SIG-M5 treated with dmso at 0.1 percent for 504 hours (cell line): ENCODE measurements at regions not wholly inside any gene's neighbourhood (a gene's known extent, or its start where the extent isn't known, plus 50 kb on each side); places are given as distances from the start of the nearest gene placed in this dataset.
"Not testable (repeated sequence)": the region's sequence is repeated elsewhere in the genome, so short reads cannot be mapped to it uniquely, and the experiment has no call there.

Experiments
- DNase-seq: peaks from one replicate; lab custom pipeline; 2025; ENCODE audit not compliant: unreplicated experiment; lab: John Stamatoyannopoulos, UW

DNA sequence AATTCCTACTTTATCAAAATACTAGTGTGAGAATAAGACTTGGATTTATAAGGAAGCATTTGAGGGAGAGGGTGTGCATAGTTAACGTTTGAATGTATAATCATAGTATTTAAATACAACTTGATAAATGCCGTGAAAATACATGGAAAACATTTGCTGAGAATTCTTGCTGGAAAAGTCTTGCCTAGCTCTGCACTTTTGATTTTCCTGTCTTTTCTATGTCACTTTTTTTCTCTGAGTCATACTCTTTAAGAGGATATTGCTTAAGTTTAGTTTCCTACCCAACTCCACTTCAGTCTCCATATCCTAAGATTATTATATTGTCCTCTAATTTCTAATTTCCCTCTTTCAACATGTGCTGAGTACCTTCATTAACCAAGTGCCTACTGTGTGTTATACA is 616.6 kb upstream of the SEMA6A start:
- no peak for DNase-seq

DNA sequence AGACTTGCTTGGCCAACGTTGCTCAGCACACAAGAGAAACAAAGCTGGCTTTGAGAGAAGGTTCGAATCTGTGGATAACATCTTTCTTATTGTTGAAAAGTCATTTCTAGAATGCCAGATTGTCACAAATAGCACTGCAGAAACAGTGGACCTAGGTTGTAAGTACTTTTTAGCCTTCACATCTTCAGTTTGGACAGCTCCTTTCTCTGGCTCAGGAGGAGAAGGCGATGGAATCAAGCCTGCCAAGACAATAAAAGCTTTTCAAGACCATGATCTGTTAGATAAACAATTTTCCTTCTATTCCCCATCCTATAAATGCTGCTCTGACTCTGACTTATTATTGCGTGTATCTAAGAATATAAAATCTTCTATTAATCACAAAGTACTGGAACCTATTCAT is 615.2 kb upstream of the SEMA6A start:
- no peak for DNase-seq

DNA sequence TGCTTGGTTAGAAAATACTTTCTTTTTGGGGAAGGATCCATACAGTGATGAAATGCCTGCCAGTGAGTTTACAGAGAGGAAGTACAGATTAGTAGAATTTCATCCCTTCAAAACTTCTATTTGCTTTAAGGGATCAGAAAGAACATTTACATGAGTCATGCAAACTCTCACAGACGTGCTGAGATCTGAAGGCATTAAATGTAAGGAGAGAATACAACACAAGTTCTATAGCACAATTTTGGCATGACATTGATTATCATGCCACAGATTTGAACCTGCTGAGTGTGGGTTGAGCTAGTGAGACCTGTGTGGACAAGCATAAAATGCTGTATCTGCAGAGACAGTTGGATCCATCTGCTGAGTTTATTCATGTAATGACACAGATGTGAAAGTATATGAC is 613.6 kb upstream of the SEMA6A start:
- no peak for DNase-seq

DNA sequence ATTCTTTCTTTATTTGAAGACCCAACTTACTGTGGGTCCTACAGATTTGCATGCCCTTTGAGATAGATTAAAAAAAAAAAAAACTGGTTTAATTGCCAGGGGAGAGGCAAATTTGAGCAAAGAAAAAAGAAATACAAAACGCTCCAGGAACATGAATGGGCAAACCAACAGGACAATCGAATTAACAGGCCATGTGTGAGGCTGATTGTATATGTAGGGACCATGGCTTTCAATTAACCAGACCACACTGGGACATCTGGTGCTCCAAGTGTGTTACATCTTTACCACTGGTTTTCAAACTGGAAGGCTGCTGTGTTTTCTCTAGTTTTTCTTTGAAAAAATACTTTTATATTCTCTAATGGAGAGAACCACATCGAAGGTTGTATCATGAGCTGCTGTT is 612.1 kb upstream of the SEMA6A start:
- no peak for DNase-seq

DNA sequence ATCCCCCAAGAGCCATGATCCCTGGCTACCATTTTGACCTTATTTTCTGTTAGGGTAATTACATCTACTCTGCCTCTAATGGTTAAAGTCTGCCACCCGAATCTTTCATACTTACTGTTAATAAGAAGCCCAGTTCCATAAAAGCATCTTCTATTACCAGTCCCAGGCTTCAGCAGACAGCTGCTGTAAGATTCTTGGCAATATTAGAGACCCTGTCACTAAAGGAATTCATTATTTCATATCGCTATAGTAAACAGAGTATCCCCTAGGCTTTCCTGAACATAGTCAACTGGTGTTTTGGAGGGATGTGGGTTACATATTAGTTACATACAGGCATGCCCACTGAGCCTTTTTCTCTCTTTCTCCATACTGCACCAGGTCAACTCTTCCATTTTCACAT is 608.7 kb upstream of the SEMA6A start:
- DNase-seq: no peak

DNA sequence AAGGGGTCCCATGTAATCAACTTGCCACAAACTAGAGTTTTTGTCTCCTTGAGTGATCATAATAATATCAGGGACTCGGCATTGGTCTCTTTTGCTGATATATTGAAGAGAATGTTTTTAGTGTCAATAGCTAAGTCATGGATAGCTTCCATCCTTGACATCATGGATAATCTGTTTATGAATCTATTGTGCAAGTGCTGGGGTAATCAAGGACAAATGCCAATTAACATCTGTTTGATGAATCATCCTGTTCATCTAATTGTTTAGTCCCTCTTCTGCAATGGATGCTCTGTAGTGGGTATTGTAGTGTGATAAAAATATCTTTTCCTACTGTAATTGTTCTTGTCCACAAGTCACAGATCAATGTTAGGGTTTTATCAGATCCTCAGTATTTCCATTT is 607.5 kb upstream of the SEMA6A start:
- no peak for DNase-seq

DNA sequence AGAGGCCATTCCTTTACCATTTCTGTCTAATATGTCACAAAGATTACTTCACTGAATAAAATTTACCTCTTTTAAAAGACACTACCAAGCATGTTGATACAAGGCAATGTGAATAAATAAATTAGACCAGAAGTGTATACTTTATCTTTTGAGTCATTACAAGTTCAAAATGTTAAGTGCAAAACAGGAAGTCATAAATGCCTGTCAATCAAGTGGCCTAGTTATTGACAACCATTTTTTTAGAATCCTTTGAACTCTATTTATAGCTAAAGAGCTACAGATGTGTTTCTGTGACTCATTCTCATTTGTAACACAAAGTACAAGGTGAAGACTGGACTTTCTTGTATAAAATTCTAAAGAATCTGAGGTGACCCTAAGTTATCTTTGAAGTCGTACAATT is 602.7 kb upstream of the SEMA6A start:
- DNase-seq: no peak

DNA sequence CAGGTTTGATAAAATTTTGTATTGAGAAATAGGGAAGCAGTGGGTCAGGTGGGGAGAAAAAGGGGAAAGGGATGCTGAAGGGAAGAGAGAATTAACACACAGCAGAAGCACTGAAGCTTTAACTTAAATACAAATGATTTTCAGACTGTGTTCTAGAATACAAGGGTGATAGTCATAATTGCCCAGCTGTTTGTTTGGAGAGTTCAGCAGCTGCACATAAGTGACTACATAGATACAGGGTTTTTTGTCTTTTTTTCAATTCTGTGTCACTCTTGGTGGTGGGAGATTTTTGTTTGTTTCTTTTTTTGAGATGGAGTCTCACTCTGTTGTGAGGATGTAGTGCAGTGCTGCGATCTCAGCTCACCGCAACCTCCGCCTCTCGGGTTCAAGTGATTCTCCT is 590.4 kb upstream of the SEMA6A start:
- DNase-seq: no peak

DNA sequence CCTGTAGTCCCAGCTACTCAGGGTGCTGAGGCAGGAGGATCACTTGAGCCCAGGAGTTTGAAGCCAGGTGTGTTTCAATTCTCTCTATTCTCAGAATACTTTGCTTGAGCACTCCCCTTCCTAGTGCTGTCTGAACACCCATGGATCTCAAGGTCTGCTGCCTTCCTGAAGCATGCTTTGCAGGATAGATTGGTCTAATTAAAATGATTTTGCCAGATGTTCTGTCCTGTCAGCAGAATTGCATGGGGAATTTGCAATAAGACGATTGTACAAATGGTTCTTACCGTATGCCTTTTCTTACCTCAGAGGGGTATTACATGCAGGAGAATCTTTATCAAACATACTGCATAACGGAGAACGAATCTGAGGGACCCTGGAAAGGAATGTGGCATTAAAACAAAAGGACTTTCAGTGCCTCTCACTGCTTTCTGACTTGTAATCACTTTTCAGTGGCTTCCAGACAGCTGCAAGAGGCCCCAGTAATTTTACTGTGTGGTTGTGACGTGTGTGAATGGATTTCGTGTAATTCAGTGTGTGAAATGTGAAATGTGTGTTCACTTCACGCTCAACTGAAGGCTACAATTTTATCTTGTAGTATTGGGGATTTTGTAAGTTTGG is 587.2 kb upstream of the SEMA6A start:
- no peak for DNase-seq

DNA sequence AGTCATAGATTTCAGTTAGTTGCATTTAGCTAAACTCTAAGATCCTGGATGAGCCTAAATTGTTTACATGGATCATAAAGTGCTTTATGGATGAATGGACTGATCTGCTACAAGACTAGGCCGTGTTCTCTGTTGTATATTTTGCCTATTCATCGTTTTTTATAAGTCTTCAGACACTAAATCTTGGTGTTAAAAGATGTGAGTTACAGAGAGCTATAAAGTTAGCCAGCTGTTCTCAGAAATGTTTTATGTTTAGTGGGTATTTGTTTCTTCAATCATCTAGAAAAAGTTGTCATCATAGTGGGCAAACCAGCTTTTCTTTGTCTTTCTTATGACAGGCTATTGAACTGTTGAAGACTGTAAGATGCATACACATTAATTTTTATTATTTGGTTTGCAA is 585.8 kb upstream of the SEMA6A start:
- DNase-seq: no peak

DNA sequence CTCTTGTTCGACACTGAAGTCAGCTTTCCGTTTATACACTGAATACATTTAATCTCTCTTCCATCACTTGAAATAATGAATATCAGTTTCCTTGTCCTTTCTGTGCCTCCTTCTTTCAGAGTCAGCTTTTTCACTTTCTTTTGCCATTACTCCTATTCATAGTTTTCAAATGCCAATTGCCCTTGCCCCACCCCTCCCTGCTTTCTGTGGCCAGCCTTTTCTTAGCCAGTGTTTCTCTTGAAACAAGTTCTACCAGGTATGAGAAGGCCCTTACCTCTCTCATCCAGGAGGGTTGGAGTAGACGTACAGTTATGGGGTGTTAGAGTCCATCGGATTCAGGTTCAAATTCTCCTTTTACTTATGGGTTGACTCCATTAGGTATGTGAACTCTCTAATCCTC is 574.7 kb upstream of the SEMA6A start:
- no peak for DNase-seq

DNA sequence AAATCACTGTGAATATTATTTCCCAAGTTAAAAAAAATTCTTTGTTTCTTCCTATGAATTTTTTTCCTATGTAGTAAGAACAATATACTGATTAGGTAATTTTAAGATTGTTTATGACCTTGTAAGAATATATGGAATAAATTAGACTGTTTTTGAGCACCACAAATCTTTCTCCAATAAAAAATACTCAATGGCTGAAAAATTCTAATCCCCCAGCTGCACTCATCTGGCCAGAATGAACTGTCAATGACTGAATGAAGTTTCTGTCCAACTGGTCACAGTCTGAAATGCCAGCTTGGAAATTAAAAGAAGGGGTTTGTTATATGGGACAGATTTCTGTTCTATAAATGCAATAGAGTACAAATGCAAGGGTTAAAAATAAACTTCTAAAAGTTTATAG is 569.5 kb upstream of the SEMA6A start:
- no peak for DNase-seq

DNA sequence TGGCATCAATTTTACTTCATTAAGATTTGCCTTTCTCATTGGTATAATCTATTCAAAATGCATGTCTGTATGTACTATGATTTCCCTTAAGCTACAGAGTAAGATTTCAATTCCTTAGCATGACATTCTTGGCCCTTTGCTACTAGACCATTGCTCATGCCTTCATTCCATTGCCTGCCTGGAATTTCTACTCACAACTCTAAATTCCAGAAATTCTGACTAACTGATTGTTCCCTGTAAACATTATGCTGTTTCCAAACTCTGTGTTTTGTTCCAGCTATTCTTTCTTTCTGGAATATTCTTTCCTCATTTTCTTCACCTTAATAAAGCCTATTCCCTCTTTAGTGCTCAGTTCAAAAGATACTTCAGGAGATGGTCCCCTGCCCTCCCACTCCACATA is 568.8 kb upstream of the SEMA6A start:
- DNase-seq: no peak

DNA sequence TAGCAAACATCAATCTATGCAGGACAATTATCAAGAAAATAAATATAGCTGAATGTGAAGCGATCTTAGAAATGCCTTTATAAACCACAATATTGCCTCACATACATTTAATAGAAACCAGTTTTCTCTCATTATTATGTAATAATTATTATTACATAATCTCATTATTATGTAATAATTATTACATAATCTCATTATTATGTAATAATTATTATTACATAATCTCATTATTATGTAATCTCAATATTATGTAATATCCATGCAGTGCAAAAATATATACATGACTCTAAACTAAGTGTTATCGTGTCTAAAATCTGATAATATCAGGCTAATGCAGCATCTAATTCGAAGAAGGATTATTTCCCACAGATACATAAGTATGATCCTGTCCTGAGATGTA is 563.9 kb upstream of the SEMA6A start:
- DNase-seq: no peak

DNA sequence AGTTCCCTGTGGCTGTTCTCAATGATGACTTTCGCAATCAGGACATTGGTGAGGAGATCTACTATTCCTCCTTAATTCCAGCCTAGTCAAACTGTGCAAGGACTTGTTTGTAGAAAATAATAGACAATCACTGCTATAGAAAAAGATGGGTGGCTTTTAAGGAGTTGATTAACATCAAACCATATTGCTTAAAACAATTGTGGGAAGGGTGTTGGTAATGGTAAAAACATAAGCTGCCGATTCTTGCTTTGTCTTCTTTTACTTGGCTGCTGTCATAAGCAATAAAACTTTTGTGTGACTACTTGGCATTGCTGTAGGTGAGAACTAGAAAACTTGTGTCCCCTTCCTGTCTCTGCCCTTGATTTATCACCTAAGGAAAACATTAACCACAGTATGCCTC is 561.2 kb upstream of the SEMA6A start:
- DNase-seq: no peak

DNA sequence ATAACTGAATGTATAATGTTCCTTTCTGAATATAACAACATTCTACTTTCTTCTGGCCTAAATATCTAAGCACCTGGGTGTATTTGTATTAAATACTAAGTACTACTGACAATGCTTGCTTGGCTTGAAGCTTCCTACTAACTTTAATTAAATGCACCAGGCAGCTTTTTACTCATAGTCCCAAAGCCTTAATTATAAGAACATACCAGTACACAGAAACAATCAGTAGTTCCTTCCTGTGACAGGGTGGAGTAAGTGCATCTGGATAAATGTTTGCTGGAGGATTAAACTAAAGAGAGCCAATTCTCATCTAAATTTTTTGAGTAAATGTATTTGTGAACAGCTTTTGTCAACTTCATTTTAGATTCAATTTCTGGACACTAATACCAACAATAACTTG is 558.6 kb upstream of the SEMA6A start:
- no peak for DNase-seq

DNA sequence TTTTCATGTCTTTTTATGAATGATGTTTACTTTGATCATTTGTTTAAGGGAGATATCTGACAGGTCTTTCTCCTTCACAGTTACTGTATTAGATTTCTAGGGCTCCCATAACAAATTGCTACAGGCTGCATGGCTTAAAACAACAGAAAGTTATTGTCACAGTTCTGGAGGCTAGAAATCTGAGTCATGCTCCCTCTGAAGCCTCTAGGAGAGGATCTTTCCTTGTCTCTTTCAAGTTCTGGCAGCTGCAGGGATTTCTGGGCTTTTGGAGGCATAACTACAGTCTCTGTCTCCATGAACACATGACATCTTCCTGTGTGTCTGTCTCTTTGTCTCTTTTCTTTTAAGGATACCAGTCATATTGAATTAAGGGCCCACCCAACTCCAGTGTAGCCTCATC is 557.3 kb upstream of the SEMA6A start:
- no peak for DNase-seq

DNA sequence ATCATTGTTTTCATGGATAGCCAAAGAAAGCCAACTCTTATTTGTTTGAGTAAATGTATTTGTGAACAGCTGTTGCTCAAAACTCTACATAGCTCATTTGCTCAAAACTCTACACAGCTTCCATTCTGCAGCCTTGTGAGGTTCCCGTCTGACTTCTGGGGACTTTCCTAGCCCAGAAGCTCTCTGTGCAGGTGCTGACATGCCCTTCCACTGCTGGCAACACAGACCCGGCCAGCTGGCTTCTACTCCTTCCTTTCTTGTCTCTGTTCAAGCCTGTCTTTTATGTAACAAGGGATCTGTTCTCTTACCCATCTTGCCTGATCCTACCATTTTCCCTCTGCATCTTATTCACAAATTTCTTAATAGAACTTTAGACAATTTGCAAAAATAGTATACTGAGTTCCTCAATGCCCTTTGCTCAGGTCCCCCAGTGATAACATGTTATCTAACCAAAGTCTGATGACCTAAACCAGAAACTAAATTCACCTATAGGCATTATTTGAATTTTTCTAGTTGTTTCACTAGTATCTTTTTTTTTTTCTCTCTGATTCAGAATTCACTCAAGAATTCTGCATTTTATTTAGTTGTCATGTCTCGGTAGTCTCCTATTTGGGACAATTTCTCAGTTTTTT is 556.5 kb upstream of the SEMA6A start:
- DNase-seq: no peak

DNA sequence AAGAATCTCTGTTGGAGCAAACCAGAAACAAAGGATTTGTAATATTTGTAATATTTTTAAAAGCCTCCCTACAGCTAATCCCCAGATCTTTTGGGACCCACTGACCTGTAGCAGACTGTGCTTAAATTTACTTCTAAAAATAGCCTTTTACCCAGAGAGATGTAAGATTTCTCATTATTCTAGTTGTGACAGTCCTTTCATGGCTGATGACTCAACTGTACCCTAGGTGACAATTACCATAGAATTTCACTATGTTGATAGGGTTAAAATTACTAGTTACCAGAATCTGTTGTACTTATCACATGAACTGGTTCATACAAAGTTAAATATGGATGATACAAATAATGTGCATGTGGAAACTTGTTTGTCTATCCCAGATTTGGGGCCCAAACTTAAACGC is 543.9 kb upstream of the SEMA6A start:
- no peak for DNase-seq

DNA sequence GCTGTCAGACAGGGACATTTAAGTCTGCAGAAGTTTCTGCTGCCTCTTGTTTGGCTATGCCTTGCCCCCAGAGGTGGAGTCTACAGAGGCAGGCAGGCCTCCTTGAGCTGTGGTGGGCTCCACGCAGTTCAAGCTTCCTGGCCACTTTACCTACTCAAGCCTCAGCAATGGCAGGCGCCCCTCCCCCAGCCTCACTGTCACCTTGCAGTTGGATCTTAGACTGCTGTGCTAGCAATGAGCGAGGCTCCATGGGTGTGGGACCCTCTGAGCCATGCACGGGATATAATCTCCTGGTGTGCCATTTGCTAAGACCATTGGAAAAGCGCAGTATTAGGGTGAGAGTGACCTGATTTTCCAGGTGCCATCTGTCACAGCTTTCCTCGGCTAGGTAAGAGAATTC is 542.7 kb upstream of the SEMA6A start:
- DNase-seq: not testable (repeated sequence)

DNA sequence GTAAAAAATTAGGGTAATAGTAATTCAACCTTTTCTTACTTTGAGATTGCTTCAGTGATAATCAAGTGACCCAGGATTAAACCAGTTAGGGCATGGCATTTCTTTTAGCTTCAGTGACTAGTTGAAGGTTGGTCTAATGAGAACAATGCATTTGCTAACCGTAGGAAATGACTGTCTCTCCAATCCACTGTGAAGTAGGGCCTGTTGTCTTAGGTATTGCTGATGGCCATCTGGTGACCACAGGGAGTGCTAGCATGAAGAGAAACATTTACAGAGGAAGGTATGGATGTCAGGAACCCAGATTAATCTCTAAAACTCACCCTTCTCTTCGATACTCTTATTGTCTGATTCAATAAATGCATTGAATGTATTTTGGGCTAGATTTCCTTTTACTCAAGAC is 535.9 kb upstream of the SEMA6A start:
- DNase-seq: no peak

DNA sequence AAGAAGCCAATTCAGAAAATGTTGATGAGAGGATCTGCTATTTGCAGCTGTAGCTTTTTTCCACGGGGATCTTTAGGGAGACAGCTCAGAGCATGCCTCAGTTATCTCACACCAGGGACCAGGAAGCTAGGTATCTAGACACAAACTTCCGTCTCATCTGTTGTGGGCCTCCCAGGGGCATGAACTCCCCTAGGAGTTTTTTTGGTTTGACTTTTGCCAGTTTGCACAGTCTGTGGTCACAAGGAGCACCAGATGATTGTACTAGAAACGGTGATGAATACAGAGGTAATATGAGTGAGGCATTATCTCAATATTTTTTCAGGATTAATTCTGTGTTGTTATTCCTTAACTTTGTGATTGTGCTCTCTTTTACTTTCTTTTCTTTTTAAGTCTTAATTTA is 533.2 kb upstream of the SEMA6A start:
- no peak for DNase-seq

DNA sequence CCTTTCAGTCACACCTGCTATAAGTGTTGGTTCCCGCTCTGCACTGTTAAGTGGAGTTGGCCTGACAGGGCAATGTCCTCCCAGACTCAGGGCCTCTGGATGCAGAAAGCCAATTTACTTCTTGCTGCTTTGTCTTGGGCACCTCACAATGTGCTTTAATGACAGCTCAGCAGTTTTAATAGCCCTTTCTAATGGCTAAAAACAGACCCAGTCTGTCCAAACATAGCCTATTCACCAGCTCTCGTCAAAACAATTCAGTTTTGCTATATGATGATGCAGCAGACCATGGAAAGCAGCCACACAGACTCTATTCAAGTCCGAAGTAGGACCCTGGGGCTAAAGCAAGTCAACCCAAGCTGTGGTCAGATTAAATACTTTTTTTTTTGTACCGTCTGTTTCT is 529.1 kb upstream of the SEMA6A start:
- no peak for DNase-seq
